ENCODE measurements at regions not wholly inside any gene's neighbourhood (a gene's known extent, or its start where the extent isn't known, plus 50 kb on each side); places are given as distances from the start of the nearest gene placed in this dataset.
A peak's percentile ranks its signal among the peaks of the same experiment; 100 is the strongest.

DNA sequence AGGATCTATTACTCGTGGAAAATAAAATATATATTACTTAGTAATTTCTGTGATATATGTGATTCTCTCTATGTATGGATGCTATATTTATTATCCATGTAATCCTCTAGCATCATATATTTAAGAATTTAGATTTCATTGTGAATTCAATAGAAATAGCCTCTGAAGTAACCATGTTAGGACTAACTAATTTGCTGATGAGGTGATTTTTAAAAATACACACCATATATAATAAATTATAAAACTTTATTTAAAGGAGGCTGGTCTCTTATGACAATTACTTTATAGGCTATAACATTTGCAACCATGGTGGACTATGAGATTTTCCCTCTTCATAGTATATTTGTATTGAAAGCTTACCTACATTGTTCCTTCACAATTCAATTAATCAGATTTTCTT lies 424.9 kb upstream of the MGAT4C start:
- DNase-seq (ENCODE audit: low read depth), result no peak

DNA sequence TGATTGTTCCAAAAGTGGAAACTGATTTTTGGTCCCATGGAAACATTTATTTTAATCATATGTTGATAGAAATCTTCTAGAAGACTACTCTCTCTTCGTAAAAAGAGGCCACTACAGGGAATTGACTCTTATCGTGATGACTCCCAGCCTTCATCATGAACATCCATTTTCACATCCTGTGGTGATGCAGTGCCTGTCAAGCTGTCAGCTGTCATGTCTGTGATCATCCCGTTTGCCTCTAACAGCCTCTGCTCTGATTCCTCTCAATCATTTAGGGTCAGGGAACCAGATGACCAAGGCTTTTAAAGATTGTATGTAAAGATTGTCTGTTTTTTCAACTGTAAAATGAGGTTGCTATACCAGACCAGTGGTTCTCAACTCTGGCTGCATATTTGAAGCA lies 419.0 kb upstream of the MGAT4C start:
- no peak for DNase-seq (ENCODE audit: low read depth)

DNA sequence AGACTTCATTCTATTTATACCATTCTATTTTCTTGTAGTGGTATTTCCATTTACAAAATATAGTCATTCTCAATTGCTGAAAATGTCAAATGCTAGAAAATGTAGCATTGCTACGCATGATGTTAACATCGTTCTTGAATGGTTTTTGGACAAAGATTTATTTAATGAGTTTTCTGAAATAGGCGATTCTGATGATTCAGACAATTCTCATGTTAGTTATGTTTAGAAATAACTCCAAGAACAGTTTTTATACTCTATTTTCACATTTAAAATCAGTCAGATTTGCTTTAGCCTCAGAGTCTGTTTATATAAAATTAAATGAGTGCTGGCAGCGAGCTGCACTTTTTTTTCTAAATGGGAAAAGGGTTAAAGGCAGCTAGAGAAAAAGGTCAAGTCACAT lies 414.8 kb upstream of the MGAT4C start:
- DNase-seq (ENCODE audit: low read depth), result no peak

DNA sequence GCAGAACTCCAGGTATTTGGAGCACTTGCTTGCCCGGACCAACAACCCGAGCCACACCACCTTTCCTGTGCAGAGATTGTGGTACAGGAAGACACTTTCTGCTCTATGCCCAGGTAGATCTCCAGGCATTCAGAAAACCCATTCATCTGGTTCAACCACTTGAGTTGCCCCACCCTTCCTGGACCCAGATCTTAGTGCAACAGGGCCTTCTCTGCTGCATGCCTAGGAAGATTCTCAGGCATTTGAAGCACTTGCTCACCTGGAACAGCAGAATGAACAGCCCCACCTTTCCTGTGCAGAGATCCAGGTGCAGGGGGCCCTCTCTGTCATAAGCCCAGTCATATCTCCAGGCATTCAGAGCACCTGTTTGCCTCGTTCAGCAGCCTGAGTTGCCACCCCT lies 412.8 kb upstream of the MGAT4C start:
- DNase-seq (ENCODE audit: low read depth), result no peak

DNA sequence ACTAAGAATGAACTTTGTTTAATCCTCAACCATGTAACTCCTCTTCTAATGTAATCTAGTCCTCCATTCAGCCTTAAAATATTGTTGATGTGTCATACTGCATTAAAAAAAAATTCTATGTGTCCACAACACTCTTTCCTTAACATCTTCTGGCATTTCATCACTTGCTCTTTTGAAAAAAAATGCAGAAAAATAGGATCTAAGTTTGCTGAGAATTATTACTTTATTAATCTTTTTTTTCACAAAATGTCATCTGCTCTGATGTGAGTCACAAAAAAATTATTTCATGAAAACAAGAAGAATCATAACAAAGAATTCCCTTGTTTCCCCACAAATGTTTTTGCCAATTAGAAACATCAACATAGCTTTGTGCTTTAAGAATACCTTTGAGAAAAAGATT lies 410.1 kb upstream of the MGAT4C start:
- no peak for DNase-seq (ENCODE audit: low read depth)

DNA sequence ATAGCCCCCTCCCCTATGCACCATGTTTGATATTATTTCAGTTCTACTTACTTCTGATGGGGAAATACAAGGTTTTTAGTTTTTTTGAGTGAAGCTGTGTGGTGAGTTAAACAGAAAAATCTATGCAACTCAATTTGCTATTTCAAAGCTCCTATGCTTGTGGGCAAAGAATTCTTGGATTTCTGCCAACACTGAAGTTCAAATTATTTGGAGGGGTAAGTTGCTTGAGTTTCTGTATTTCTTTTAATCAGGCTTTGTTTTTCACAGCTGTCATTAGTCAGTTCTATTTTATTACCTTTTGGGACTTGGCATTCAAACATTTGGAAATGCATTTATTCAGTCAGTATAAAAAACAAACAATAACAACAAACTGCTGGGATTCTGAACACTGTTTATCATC lies 407.5 kb upstream of the MGAT4C start:
- no peak for DNase-seq (ENCODE audit: low read depth)

DNA sequence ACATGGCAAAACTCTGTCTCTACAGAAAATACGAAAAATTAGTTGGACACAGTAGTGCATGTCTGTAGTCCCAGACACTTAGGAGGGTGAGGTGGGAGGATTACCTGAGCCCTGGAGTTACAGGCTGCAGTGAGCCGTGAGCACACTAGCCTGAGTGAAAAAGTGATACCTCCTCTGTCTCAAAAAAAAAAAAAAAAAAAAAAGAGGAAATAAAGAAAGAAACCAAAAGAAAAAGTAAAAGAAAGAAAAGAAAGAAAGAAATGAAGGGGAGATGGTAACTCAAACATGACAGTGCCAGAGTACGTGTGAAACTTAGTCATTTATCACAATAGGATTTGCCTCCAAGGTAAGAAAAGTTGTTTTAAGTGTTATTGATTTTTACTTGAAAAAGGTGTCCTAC lies 407.0 kb upstream of the MGAT4C start:
- no peak for DNase-seq (ENCODE audit: low read depth)

DNA sequence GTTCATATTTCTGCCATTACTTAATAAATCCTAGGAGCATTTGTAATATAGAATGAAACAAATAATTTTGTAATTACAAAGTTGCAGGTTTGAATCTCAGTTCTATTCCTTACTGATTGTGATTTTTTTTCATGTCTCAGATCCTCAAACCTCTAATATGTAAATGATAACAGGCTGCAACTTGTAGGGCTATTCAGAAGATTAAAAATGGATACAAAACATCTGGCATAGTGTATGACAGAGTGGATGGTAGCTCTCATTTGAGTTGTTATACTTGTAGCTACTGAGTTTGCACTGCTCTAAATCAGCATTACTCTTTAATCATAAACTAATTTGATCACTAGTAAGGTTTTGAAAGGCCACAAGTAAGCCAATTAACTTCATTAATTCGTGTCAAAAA lies 406.3 kb upstream of the MGAT4C start:
- no peak for DNase-seq (ENCODE audit: low read depth)

DNA sequence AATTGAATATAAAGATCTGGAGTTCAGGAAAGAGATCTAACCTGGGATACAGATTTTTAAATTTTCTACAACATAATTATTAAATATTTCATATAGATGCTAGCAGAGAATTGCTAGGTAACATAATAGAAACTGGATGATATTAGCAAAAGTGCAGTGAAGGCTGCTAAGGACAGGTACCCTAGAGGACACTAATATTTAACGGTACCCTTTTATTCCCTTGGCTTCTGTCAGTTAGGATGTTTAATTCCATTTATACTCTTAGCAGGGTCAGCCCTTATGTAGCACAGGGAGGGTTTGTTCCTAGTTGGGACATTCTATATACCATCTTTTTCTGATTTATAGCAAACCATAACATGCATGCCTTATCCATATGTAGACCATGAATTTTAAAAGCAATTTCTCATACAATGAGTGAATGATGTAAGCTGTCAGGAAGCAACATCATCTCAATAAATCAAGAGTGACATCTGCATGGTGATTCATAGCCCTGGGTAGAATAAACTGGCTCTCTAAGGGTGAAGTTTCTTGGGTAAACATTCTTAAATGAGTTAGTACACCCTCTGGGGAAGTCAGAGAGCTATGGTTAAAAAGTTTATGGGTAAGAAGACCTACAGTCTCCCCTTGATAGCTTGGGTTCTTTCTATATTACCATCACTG lies 404.4 kb upstream of the MGAT4C start:
- DNase-seq (ENCODE audit: low read depth), result peak; percentile 72

DNA sequence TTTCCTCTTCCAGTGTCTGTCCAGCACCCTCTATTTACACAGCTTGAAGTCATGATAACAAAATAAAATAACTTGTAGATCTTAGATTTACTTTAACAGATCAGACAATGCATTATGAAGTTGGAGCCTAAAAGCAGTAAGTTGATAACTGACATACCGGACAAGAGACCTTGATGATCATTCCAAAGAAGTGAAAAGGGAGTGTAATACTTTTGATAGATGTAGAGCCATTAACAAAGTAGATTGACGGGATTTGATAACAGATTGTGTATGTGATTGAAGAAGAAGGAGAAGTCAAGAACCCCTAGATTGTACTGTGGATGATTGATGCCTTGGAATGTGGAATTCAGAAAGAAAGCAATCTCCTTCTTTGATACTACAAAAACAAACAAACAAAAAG lies 403.8 kb upstream of the MGAT4C start:
- DNase-seq (ENCODE audit: low read depth), result no peak

DNA sequence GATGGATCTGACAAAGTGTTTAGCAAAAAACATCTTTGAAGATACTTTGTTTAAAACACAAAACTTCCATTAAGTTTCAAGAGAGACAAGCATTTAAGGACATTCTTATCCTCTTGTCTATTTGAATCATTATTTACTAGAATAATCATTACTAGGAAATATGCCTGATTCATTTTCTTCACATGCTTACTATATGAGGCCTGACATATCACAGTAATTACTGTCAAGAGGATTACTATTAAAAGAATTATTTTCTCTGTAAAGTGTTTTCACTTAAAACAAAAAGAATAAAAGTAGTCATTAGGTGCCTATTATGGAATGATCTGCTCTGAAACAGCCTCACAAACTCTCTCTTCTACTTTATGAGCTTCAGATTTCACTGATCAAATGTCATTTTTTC lies 402.1 kb upstream of the MGAT4C start:
- no peak for DNase-seq (ENCODE audit: low read depth)

DNA sequence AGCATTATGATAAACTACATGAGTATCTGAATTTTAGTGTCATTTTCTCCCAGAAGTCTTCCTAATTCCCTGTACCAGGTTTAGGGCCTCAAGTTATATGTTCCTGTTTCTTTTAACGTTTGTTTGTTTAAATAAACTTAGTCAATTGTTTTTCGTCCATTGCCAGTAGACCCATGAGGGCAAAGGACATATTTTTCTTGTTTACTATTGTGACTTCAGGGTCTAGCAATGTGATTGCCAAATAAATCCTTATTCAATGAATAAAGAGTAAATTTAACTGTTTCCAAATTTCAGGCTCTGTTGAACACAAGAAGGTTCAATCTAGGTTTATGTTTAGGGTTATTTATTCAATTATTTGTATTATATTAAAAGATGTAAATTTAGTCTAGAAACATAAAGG lies 391.6 kb upstream of the MGAT4C start:
- DNase-seq (ENCODE audit: low read depth), result no peak

DNA sequence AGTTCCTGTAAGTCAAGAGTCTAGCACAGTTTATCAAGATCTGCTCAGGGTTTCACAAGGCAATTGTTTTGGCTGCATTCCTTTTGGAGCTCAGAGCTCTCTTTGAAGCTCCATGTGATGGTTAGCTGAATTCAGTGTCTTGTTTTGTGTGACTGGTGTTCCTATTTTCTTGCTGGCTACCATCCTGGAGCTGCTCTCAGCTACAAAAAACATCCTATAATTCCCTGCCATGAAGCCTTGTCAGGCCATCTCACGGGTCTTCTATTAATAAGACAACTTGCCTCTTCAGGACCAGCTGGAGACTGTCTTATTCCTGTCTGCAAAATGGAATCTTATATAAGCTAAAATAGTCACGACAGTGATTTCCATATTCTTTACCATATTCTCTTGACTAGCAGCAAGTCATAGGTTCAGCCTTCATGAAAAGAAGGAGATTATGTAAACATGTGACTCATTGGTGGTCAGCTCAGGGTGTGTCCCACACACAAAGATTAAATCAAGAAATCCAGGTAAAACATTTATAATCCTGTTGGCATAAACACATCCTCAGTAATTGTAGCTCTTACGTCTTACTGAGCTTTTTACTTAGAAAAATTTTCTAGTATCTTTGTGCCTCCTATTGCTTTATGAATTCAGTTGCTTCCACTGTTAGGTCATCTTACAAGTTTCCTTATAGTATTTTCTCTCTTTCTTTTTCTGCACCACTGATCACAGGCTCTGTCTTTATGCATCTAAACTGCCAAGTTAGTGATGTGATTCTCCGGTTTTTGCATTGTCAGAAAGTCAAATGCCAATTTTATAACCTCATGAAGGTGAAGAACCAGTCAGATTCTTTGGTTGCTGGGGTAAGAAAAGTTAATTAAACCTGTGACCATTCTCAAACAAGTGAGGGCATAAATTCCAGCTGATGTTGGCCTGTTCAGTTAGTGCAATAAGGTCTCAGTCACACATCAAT lies 378.5 kb upstream of the MGAT4C start:
- DNase-seq (ENCODE audit: low read depth), result no peak

DNA sequence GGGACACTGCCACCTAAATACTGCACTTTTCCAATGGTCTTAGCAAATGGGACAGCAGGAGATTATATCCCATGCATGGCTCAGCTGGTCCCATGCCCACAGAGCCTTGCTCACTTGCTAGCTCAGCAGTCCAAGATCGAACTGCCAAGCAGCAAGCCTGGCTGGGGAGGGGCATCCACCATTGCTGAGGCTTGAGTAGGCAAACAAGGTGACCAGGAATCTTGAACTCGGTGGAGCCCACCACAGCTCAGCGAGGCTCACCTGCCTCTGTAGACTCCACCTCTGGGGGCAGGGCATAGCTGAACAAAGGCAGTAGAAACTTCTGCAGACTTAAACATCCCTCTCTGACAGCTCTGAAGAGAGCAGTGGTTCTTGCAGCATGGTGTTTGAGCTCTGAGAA lies 370.8 kb upstream of the MGAT4C start:
- DNase-seq (ENCODE audit: low read depth), result no peak

DNA sequence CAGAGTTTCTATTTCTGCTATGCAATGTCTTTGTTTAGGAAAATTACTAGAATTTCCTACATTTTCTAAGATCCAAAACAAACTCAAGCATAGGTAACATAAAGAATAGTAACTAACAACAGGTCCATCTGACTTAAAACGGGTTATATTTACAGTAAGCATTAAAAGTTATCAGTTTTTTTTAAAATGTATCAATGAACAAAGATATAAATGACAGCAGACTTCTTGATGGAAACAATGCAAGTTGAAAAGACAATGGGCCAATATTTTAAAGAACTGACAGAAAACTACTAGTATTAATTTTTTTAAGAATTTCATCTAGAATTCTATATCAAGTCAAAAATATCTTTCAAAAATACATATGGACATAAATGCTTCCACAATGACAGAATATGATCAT lies 367.1 kb upstream of the MGAT4C start:
- DNase-seq (ENCODE audit: low read depth), result no peak

DNA sequence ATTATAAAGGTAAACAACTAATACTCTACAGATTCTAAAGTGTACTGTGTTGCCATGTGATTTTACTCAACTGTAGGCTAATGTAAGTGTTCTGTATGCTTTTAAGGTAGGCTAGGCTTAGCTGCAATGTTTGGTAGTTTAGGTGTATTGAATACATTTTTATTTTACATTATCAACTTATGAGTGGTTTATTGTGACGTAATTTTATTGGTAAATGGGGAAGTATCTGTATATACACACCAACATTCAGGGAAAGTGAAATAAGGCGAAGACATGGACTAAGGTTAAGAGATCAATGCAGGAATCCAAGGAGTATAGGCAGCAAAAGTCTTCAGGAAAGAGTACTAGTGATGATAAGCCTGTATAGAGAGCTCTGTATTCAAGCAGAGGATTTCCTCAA lies 365.8 kb upstream of the MGAT4C start:
- no peak for DNase-seq (ENCODE audit: low read depth)

DNA sequence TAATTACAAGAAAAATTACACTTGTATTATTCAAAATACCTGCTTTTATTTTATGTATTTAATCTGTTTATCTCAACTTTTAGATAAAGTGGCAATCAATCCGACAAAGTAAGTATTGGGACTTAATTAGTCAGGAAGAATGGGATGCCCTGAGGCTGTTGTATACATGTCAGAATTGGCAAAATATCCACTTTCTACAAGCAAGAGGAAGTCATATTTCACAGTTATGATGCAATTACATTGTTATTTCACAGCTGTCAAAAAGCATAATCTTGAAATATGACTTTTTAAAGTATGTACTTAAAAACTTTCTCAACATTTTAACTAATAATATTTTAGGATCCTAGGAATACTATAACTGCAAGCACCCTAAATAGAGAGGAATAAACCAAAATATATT lies 357.1 kb upstream of the MGAT4C start:
- DNase-seq (ENCODE audit: low read depth), result peak; percentile 2

DNA sequence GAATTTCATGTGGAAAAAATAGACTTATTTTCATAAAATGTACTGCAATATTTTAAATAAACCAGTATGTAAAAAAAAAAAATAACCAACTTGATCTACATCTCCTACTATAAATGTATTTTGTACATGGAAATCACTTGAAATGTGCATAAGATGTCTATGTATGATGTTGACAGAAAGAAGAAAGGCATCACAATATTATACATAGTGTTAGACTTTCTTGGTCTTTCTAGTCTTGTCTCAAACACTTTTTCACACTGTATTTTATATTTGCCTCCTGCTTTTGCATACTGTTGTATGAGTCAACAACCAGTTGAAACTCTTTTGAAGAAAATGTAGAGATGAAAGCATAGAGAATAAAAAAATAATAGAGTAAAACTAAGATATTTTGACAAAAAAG lies 352.4 kb upstream of the MGAT4C start:
- DNase-seq (ENCODE audit: low read depth), result no peak

DNA sequence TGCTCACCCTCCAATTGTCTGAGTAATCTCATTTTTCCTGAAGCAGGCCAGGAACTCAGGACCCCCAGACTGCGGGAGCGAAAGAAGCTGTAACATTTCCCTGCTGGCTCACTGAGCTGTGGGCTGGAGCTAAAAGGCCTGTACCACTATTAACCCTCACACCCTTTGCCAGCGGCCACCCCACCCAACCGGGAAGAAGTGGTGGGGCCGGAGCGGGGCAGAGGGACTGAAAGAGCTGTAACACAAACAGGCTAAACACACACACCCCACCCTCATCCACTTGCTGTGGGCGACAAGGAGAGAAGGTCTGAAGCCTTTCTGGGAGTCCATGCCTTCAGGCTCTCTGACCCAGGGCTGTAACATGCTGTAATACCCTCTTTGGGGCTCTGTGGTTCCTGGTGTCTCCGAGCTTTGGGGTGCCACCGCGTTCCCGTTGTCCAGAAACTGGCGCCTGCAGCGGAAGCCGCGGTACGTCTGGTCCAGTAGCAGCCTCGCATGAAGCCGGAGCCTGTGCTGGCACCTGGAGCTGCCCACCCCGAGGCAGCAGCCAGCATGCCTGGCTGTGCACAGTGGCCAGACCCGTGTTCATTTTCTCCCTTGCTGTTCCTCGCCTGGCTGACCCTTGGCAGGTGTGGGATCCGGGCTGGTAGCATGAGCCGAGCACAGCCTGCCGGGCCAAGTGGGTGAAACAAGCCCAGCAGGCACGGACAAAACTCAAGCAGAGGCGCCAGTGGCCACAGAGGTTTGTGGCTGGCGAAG lies 345.5 kb upstream of the MGAT4C start:
- DNase-seq (ENCODE audit: low read depth), result no peak

DNA sequence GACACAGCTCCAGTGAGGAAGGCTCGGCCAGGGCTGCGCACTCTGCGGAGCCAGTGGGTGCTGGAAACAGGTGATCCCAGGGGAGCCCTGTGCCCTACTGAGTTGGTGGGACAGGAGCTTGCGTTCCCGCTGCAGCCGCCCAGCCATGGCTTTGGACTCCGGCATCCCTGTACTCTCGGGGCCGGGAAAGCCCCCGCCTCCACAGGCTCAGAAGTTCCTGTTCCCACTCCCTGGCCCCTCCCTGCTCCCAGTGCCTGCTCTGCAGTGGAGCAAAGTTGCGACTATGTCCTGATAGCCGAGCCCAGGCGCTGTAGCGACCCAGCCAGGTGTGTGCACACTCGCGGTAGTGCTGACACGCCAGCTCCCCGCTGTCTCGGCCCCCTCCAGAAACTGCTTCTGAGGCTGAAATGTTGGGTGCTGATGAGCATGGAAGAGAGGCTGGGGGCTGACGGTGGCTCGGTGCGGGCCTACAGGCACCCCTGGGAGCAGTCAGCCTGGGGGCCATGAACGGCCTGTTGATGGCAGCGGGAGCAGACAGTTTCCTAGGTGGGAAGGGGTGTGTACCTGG lies 344.6 kb upstream of the MGAT4C start:
- DNase-seq (ENCODE audit: low read depth), result no peak

DNA sequence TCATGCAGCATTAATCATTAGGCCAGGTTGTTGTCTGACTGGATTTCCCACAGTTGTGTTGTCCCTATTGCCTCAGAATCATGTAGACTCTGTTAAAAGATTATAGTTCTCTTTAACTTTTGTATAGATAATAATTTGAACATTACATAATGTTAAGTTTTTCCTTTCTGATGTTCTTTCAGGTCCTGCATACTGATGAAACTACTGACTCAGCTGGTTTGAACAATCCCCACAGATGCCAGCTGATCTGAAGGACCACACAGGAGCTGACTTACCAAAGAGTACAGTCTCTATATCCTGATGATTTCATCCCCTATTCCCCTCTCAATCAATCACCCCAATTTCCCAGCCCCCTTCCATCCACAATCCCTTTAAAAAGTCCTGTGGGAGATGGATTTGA lies 341.2 kb upstream of the MGAT4C start:
- no peak for DNase-seq (ENCODE audit: low read depth)

DNA sequence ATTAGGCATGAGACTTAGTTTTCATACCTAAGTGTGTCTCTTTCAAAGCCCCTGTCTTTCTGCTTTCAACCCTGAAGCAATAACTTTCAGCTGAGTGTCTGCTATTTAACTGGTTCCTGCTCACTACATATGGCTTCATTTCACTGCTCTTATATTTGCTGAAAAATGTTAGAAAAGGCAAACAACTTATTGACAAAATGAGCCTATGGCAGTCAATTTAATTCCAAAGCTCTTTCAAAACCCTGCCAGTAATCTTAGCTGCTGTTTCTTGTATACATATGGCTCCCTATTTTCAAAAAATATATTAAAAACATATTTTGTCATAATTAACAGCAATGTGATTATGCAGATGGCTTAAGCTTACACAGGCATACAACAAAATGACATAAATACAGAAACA lies 334.1 kb upstream of the MGAT4C start:
- no peak for DNase-seq (ENCODE audit: low read depth)

DNA sequence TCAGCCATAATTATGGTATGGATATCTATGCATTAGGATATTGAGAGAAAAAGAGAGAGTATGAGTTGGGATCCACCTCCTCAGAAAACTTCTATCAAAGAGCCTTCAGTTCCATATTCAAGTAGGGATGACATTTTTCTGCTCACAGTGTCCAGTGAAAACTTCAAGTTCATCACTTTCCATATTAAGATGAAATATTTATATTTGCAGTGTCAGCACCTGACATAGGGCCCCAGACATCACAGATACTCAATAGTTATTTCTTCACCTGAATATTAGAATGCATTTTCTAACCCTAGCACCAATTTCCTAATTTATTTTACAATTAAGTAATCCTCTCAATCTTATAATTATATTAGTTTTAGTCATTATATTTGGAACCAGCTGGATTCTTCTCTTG lies 318.0 kb upstream of the MGAT4C start:
- DNase-seq (ENCODE audit: low read depth), result no peak
